NCI-H187 (cell line): ENCODE measurements at regions not wholly inside any gene's neighbourhood (a gene's known extent, or its start where the extent isn't known, plus 50 kb on each side); places are given as distances from the start of the nearest gene placed in this dataset.
A peak's percentile ranks its signal among the peaks of the same experiment; 100 is the strongest.

Source experiments
- DNase-seq, 2 experiments: peaks; one replicate each; lab custom pipeline; 2025; lab: John Stamatoyannopoulos, UW

DNA sequence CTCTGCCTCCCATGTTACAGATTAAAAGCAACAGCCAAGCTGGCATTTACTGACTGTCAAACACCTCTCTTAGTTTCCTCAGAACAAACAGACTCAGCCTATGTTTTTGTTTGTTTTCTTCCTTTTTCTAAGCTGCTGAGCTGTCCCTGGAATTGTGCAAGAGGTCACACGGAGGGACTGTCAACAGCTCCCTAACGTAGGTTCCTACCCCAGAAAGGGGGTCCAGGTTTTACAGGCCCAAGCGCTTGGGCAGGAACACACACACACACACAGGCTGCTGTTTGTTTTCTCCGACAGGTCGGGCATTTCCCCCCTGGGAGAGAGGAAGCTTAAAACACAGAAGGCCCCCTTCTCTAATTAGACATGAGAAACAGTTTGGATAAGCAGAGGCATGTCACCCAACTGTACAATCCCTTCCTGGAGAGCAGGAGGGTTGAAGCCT, 739.6 kb upstream of the TBX3 start:
- no peak for DNase-seq

DNA sequence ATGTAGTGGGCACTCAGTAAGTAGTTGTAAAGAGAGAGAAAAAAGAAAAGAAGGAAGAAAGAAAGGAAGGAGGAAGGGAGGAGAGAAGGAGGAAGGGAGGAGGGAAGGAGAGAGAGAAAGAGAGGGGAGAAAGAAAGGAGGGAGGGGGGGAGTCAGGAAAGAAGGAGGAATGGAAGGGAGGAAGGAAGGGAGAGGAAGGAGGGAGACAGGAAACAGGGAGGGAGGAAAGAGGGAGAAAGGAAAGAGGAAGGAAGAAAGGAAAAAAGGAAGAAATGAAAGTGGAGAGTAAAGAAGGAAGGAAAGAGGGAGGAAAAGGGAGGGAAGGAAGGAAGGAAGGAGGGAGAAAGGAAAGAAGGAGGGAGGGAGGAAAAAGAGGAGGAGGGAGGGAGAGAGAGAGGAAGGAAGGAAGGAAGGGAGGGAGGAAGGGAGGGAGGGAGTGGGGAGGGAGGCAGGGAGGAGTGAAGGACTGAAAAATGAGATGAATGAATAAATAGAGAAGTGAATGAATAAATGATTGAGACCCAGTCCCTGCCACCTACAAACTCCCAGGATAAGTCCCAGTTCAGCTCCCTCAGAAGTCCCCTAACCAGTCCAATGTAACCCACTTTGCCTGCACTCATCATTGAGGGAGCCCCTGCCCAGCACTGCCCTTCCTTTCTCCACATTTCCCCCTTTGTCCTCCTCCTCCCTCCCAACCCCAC, 739.0 kb upstream of the TBX3 start:
- no peak for DNase-seq

DNA sequence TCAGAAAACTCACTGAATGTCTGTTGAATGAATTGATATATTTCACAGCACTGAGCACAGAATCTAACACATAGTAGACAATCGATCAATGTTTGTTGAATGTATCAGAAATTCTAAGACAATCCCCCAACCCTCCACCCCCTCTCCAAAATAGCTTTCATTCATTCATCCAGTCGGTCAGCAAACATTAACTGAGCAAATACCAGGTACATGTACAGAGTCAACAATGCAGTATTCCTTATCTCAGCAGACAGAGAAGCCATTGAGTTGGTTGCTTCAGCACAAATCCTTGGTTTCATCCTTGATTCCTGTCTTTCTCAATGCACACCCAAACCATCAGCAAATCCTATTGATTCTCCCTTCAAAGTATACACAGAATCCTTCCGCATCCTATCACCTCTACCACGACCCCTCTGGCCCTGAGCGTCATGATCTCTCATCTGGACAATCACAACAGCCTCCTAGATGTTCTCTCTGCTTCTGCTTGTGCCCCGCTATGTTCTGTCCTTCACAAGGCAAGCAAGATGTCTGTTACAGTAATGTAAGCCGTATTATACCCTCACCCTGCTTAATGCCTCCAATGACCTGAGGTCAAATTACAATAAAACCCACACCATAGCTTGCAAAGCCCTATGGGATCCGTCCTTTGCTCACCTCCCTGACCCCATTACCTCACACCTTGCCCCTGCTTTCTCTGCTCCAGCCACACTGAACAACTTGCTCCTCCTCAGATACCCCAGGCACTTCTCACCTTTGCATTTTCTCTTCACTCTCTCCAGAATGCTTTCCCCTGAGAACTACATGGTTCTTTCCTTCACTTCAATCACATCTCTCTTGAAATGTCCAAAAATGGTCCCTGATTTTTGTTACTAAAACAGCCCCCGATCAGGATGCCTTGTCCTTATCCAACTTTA, 738.1 kb upstream of the TBX3 start:
- no peak for DNase-seq

DNA sequence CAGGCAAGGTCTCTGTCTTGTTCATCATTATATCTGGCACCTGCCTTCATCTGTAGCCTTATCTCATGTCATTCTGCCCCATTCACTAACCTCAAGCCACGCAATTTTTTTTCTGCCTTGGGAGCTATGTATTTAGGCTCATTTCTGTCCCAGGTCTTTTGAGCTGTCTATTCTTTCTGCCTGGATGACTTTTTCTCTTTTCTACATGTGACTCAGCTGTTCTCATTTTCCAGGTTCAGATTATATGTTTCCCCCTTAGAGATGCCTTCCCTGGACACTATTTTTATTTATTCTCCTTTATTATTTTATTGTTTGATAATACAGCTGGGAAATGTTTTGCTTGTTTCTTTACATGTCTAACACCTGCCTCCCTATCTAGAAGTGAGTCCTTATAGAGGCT, 737.4 kb upstream of the TBX3 start:
- DNase-seq, result no peak

DNA sequence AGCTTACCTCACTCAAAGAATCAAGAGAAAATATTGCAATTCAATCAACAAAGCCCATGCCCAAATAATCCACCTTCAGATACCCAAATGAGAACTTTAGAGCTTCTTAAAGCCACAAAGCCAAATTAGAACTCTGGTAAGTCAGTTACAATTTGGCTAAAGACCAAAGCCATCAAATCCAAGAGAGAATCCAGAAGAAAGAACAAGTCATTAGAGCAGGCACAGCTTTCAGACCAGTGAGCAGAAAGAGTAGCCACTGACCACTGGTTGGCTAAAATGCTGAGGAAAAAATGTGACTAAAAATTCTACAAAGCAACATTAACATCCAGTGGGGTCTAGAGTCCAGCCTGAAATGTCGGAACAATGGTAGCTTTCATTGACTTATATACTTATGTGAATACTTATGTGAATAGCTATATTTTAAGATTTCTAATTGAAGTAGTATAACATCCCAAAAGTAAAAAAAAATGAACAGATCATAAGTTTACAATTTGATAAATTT, 735.2 kb upstream of the TBX3 start:
- DNase-seq, result no peak

DNA sequence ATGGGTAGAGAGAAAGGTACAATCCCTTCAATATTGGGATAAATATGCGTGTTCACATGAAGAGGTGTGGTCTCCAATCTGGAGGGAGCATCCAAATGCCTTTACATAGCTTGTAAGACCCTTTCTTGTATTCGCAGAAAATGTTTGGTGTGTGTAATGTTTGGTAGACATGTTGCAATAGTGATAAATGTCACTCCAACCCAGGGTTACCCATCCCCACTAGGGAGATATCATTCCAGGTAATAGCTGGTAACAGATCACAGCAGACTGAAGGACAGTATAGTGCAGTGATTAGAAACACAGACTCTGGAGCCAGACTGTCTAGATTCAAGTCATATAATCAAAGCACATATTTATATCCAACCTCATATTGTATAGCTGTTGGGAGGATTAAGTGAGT, 733.6 kb upstream of the TBX3 start:
- no peak for DNase-seq

DNA sequence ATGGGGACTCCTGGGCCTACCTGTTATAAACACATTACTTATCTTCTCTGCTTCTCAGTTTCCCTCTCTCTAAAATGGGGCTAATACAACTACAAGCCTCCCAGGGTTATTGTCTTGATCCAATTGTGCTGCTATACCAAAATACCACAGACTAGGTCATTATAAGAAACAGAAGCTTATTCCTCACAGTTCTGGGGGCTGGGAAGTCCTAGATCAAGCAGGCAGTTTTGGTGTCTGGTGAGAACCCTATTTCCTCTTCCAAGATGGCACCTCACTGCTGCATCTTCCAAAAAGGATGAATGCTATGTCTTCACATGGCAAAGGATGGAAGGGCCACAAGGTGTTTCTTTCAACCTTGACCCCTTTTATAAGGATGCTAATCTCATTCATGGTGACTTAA, 732.9 kb upstream of the TBX3 start:
- DNase-seq, result no peak

DNA sequence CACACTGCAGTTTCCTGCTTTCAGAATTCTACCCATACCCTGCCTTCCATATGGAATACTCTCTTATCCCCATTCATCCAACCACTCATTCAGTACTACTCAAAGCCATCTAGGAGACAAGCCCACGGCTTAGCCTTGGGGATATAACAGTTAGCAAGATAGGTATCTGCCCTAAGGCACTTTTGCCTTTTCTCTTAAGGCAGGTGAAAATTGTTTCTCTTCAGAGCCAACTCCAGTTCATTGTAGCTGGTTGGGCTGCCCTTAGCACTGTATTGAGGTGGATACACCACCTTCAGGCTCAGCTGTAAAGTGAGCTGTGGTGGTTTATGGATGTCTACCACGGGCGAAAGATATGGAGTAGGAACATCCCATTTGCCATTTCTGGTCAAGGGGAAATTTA, 729.7 kb upstream of the TBX3 start:
- no peak for DNase-seq

DNA sequence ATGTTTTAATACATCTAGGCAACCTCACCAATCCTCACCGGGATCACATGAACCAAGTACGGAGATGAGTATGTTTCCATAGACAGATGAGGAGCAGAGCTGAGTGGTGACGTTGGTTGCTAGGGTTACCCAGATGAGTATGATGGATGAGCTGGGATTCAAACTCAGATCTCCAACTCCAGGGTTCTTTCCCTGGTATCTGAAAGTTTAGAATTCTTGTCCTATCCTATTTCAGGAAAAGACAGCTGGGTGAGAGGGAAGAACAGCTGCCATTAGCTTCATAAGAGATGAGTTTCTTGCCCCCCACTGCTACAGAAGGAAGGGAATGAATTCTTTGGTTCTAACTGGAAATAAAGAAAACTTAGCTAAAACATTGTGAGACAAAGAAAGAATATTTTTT, 728.9 kb upstream of the TBX3 start:
- no peak for DNase-seq

DNA sequence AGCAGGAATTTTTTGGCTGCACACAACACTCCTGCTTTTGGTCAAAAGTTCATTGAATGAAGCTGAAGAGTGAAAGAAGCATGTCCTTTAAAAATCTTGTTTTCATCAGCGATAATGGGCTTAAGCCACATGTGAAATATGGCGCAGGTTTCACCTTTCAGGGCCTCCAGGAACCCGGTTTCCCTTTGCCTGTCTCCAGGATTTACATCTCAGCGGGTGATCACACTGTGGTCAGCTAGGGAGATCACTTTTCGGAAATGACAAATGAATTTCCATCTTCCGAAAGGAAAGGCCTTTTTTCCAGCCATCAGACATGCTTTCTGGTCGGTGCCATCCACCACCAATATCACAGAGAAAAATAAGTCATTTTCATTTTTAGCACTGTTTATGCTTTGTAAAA, 727.1 kb upstream of the TBX3 start:
- DNase-seq, result no peak

DNA sequence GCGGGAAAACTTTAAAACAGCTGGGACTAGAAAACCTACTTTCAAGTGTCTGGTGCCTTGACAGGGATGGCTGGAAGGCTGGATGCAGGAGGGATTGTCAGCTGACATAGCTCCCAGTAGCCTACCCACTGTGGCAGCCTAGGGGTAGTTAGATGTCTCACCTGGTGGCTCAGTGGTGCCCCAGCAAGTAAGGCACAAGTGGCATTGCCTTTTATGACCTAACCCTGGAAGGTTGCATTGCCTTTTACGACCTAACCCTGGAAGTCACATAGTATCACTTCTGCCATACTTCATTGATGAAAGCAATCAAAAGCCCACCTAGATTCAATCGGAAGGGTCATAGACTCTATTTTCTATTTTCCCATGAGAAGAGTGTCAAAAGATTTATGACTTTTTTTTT, 724.7 kb upstream of the TBX3 start:
- DNase-seq, result no peak

DNA sequence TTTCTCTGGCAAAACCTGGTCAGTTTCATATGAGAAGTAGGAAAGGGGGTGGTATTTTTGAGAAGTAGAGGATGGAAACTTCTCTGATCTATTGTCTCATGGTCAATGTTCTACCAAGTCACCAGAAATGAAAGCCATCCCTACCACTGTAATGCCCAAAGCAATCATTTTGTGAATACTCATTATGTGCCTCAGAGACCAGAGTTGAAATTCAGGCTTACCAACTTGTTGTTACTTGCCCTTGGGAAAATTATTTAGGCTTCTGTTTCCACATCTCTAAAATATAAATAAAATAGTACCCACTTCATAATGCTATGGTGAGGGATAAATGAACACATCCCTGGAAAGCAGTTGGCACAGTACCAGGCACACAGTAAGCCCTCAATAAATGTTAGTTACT, 723.7 kb upstream of the TBX3 start:
- DNase-seq, result no peak

DNA sequence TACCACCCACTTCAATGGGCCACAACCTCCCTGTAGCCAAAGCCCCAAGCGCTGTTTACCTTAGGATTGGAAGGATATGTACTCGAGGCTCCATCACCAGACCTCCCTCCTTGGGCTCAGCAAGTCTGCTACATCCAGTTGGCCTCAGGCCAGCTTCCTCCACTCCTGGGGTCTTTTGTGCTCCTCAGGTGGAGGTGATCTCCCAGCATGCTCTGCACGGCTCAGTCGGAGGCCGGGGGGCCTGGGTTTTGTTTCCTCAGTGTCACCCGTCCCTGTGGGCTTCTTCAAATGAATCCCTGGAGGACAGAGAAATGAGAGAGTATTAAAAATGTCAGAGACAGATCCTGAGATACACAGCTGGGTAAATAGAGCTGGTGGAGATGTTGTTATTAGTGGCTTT, 723.1 kb upstream of the TBX3 start:
- DNase-seq, result peak; percentile 38 to 45

DNA sequence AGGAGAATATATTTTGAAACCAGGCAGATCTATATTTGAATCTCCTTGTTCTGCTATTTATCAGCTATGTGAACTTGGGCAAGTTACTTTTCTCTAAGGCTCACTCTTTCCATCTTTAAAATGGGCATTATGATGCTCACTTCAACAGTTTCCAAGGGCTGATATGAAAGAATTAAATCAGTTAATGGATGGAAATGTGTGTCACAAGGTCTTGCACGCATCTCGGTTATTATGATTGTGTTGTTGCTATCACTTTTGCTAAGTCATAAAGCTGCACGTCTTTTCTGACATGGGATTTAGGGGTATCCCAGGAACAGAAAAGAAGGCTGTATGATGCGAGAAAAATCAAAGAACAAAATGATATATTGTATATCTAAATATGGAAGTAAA, 721.5 kb upstream of the TBX3 start:
- DNase-seq, result no peak

DNA sequence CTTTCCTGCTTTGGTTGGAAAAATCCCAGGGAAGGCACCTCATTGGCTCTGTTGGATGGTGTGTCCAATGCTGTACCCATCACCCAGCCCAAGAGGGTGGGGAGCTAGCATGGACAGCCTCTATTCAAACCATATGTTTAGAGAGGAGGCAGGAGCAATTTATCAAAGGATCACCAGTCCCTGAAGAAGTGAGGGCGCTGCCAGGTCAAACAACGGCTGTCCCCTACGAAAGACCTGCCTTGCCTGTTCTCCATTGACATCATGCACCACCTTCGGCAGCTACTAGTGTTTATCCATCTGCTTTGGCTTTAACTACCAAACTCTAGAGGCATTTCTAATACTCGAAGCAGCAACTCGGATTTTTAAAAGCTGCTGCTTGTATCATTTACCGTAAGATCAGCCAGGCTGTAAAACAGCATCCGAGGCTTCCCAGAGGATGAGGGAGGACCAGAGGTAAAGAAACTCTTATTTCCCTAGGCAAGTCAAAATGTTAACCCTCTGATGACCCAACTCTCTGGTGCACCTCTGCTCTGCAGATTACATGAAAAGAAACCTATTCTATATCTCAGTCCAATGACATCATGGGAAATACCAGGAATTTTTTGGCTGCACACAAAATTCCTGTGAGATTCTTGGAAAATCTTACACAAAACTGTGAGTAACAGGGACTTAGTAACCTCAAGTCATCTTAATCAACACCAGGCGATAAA, 720.9 kb upstream of the TBX3 start:
- DNase-seq, result no peak

DNA sequence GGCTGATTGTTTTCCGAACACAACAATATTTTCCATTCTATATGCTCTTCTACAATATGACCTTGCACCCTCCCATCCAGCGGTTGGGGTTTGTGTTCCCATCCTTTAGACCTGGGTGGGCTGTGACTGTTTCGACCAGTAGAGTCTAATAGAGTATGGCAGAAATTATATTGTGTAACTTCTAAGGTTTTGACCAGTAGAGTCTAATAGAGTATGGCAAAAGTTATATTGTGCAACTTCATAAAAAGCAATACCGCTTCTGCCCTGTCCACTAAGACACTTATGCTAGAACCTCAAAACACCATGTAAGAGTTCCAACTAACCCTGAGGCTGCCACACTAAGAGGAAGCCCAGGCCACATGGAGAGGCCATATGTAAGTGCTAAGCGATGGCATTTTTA, 719.7 kb upstream of the TBX3 start:
- DNase-seq, result no peak

DNA sequence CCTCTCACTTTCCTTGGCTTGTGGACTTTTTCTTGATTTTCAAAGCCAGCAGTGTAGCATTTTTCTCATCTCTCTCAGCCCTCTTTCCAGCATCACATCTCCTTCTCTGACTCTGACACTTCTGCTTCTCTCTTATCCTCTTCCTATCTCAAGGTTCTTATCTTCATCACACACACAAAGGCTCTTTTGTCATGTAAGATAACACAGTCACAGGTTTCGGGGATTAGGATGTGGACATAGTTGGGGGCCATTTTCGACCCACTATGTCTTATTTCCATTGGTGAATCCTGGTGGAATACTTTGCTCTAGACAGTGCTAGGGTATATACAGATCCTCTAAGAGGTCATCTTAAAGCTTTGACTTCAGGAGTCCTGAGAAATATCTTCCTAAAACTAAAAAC, 719.3 kb upstream of the TBX3 start:
- no peak for DNase-seq

DNA sequence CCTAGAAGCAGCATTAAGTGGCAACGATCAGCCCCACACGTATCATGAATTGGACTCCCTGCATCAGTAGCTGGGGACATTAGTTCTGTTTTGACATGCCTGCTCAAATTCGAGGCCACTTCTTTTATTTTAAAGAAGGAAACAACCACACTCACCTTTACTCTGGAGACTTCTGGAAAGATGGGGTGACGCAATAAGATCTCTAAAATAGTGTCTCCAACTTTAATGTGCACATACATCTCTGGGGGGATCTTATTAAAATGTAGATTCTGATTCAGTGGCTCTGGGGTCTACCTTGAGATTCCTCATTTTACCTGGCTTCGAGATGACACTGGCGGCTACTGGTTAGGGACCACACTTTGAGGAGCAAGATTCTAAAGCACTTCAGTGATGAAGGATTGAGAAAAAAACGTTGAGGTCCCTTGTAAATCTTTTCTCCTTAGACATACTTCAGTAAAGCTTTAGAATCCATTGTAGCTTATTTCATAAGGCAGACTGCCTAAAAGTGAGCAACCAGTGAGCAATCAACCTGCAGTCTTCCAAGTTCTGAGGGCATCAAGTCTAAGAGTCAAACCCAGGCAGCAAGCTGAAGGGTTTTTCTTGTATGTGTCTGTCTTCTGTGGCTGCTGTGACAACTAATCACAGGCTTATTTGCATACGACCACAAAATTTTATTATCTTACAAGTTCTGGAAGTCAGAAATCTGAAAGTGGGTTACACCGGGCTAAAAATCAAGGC, 718.6 kb upstream of the TBX3 start:
- no peak for DNase-seq

DNA sequence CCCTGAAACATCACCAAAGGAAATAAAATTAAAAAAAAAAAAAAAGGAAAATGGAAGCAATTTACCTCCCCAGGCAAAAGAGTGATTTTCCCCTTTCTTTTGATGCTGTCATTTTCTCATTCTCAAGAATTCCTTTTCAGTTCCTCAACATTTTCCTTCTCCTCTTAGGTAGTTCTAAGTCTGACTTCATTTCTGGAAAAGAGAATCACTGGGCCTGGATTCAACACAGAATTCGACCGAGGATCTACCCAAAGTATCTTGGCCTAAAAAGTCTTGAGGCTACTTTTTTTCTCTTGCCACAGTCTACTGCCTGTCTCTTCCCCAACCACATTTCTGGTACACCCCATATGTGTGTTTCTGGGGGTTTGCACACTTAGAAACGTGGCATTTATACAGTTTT, 717.8 kb upstream of the TBX3 start:
- DNase-seq, result no peak

DNA sequence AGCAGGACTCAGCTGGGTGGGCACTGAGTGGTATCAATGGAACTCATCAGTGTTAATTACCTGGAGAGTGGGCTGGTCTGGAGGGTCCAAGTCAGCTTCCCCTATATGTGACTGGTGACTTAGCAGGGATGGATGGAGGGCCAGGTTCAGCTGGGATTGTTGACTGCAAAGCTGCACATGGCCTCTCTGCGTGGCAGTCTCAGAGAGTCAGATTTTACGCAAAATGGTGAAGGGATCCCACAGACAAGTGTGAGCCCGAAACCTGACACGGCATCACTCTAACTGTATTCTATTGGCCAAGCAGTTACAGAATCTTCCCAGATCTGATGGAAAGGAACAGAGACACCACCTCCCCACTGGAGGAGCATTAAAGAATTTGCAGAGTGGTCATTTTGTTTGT, 716.0 kb upstream of the TBX3 start:
- no peak for DNase-seq

DNA sequence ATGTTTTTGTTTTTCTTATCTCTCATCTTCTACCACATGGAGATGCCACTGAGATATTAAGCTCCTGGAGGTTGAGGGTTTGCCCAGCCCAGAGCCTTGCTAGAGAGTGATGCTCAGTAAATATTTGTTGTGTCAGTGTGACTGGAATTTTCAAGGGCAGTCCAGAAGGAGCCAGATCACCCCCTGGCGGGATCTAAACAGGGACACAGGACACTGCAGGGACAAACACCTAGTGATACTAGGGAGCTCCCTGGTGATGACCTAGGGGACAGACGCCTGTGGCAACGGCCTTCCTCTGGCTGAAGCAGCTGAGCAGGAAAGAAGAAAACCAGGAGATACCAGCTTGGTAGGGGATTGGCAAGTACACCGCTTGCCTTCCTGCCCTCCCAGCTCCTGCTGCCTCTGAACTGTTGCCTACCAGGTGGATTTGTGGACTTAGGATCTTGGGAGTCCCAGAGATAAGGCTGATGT, 714.4 kb upstream of the TBX3 start:
- no peak for DNase-seq

DNA sequence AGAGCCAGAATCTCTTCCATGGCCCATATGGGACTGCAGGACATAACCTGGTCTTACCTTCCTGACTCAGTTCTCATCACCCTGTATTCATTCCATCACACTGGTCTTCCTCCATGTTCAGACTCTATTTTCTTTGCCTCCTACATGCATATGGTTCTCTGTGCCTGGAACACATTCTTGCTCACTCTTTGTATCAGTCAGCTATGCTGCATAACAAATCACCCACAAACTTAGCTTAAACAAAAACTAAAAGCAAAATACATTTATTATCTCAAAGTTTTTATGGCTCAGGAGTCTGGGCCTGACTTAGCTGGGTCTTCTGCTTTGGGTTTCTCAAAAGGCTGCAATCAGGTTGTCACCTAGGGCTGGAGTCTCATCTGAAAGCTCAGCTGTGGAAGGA, 712.6 kb upstream of the TBX3 start:
- no peak for DNase-seq
